DND-41 (cell line): ENCODE measurements at regions not wholly inside any gene's neighbourhood (a gene's known extent, or its start where the extent isn't known, plus 50 kb on each side); places are given as distances from the start of the nearest gene placed in this dataset.

Experiments
- EZH2 ChIP-seq: IDR thresholded peaks from 3 replicates; pipeline ENCODE4 v1.6.1; 2012; ENCODE audit warnings: borderline replicate concordance, low read depth, mild to moderate bottlenecking, moderate library complexity, low read length, inconsistent platforms; ENCODE audit not compliant: severe bottlenecking
- TF ChIP-seq, protein P1 (sequence below): IDR thresholded peaks from 2 replicates; pipeline ENCODE4 v1.5.1; 2012; ENCODE audit warnings: borderline replicate concordance, low read length, moderate library complexity, mild to moderate bottlenecking; ENCODE audit not compliant: poor library complexity, severe bottlenecking; ENCODE audit errors: extremely low read depth

DNA sequence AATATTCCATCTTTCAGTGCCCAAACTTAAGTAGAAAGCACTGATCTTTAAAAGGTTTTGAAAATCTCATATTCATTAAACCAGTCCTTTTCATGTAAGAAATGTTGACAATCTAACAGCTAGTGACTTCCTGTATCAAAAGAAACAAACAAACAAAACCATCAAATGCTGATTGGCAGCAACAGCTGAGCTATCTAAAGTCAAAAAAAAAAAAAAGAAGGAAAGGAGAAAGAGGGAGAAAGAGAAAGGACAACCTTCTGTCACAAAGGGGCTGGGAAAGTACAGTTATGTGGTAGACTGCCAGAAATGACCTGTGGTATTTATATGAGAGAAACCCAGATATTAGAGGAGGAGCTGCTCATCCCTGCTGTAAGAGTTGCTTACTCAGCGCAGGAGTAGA lies 614.6 kb upstream of the SMIM31 start:
- TF ChIP-seq EZH2: no peak
- TF ChIP-seq, protein P1, sequence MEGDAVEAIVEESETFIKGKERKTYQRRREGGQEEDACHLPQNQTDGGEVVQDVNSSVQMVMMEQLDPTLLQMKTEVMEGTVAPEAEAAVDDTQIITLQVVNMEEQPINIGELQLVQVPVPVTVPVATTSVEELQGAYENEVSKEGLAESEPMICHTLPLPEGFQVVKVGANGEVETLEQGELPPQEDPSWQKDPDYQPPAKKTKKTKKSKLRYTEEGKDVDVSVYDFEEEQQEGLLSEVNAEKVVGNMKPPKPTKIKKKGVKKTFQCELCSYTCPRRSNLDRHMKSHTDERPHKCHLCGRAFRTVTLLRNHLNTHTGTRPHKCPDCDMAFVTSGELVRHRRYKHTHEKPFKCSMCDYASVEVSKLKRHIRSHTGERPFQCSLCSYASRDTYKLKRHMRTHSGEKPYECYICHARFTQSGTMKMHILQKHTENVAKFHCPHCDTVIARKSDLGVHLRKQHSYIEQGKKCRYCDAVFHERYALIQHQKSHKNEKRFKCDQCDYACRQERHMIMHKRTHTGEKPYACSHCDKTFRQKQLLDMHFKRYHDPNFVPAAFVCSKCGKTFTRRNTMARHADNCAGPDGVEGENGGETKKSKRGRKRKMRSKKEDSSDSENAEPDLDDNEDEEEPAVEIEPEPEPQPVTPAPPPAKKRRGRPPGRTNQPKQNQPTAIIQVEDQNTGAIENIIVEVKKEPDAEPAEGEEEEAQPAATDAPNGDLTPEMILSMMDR: no peak
